T-cell (primary cell): ENCODE measurements at regions not wholly inside any gene's neighbourhood (a gene's known extent, or its start where the extent isn't known, plus 50 kb on each side); places are given as distances from the start of the nearest gene placed in this dataset.

Source experiments
- ATAC-seq, 4 experiments: fragments of 200-7000 bp in 3 of 4; fragments of 150-1000 bp in 1 of 4; cut with Tn5 transposase; replicated peaks in 1 of 4; 1 replicate in 3 of 4; 2 replicates in 1 of 4; pipeline ENCODE4 v1.10.0; 2021; ENCODE audit warnings: moderate library complexity in 3 of 4, mild to moderate bottlenecking in 2 of 4, moderate number of reproducible peaks in 1 of 4
- CTCF ChIA-PET, 2 donors: fragments of 300-600 bp; sonication (Branson Sonifier 250); formaldehyde crosslinking; loops; one replicate each; lab custom pipeline; 2022; ENCODE audit warnings: antibody characterized with exemption in 2 of 2; lab: Charles Lee
- POLR2A ChIA-PET, 2 donors: fragments of 300-600 bp; sonication (Branson Sonifier 250); formaldehyde crosslinking; loops; one replicate each; lab custom pipeline; 2022; ENCODE audit warnings: antibody characterized with exemption in 2 of 2; lab: Charles Lee
- DNase-seq, 35 experiments: peaks; one replicate each; pipeline versions ENCODE4 v3.0.0 to v3.0.0-alpha.2; 2013 to 2023
- H3K27ac ChIP-seq: one replicate; pipeline ENCODE4 v1.5.1; 2013; ENCODE audit warnings: low read length
- H3K27me3 ChIP-seq, 2 experiments: replicated peaks in 1 of 2; 1 replicate in 1 of 2; 2 replicates in 1 of 2; pipeline versions ENCODE4 v1.6.1 to v1.7.0; 2013; ENCODE audit warnings: low read length in 1 of 2, mixed read lengths in 1 of 2; ENCODE audit not compliant: control insufficient read depth in 2 of 2, insufficient read depth in 2 of 2; ENCODE audit errors: extremely low read depth in 1 of 2
- H3K36me3 ChIP-seq, 2 donors: 1 replicate in 1 of 2; 2 replicates in 1 of 2; pipeline versions ENCODE4 v1.6.1 to v1.7.0; 2013; ENCODE audit warnings: low read length in 1 of 2; ENCODE audit not compliant: control insufficient read depth in 2 of 2, insufficient read depth in 1 of 2; ENCODE audit errors: extremely low read depth in 1 of 2
- H3K4me1 ChIP-seq, 2 experiments: 1 replicate in 1 of 2; 2 replicates in 1 of 2; pipeline versions ENCODE4 v1.6.1 to v1.7.0; 2013; ENCODE audit warnings: low read length in 2 of 2, mixed read lengths in 1 of 2; ENCODE audit not compliant: insufficient read depth in 2 of 2, control insufficient read depth in 1 of 2; ENCODE audit errors: extremely low read depth in 1 of 2
- H3K4me3 ChIP-seq, 2 donors: 1 replicate in 1 of 2; 2 replicates in 1 of 2; pipeline versions ENCODE4 v1.5.1 to v1.7.0; 2013; ENCODE audit warnings: mild to moderate bottlenecking in 2 of 2, low read length in 1 of 2, moderate library complexity in 1 of 2; ENCODE audit not compliant: control insufficient read depth in 1 of 2; ENCODE audit errors: extremely low read depth in 1 of 2
- H3K9me3 ChIP-seq: 2 replicates; pipeline ENCODE4 v1.7.0; 2013
- H3K27ac Mint-ChIP-seq, 2 donors: one replicate each; pipeline ENCODE4 v1.8.0; 2020 to 2021; ENCODE audit warnings: mild to moderate bottlenecking in 2 of 2, mixed read lengths in 2 of 2
- H3K27me3 Mint-ChIP-seq, 2 donors: one replicate each; pipeline ENCODE4 v1.8.0; 2021 to 2022; ENCODE audit warnings: mixed read lengths in 2 of 2
- H3K36me3 Mint-ChIP-seq: one replicate; pipeline ENCODE4 v1.8.0; 2021; ENCODE audit warnings: mixed read lengths
- H3K4me1 Mint-ChIP-seq, 3 donors: one replicate each; pipeline ENCODE4 v1.8.0; 2020 to 2022; ENCODE audit warnings: mixed read lengths in 3 of 3, mild to moderate bottlenecking in 1 of 3
- H3K4me3 Mint-ChIP-seq, 3 donors: one replicate each; pipeline ENCODE4 v1.8.0; 2020 to 2022; ENCODE audit warnings: mild to moderate bottlenecking in 3 of 3, mixed read lengths in 3 of 3, moderate library complexity in 3 of 3
- H3K9me3 Mint-ChIP-seq, 3 donors: one replicate each; pipeline ENCODE4 v1.8.0; 2020 to 2022; ENCODE audit warnings: mixed read lengths in 3 of 3
- WGBS: methylation state at CpG from one replicate; pipeline ENCODE4 v1.1.5; 2013; ENCODE audit warnings: missing lambda C conversion rate; ENCODE audit not compliant: insufficient coverage; 5-methylcytosine and 5-hydroxymethylcytosine counted together

DNA sequence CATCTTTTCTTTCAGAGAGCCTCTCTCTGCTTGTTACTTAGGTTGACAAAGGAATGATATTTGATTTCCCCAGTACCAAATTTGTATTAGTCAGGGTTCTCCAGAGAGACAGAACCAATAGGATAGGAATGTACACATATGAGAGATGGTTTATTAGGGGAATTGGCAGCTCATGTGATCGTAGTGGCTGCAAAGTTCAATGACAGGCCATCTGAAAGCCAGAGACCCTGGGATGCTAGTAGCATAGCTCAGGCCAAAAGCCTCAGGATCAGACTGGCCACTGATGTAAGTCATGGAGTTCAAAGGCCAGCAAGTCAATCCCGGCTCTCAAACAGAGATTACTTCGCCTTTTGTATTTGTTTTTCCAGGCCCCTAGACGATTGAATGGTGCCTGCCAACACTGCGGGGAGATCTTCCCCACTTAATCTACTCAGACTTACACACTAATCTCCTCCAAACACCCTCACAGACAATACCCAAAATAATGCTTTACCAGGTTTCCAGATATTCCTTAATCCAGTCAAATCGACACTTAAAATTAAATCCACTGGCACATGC, 215.5 kb downstream of the ALDH8A1 start:
- POLR2A ChIA-PET = no interaction called here
- no peaks in the 10 kb centered on the region for H3K4me1 ChIP-seq
- no peaks in the 10 kb centered on the region for H3K36me3 ChIP-seq
- no peaks in the 10 kb centered on the region for H3K9me3 ChIP-seq
- DNase-seq (no peak), ATAC-seq (no peak)
- Mint-ChIP-seq H3K27me3 (peaks cover 0 to 3% of the 10 kb centered on the region in 2 donors), H3K27ac (no peak overlapping the region), H3K9me3 (no peaks in the 10 kb centered on the region), H3K4me3 (no peak overlapping the region), H3K4me1 (no peaks in the 10 kb centered on the region), H3K36me3 (no peaks in the 10 kb centered on the region)
- 89% methylated on average over 5 of the region's 6 CpGs for WGBS
- H3K27me3 ChIP-seq = peaks cover 0 to 3% of the 10 kb centered on the region in 2 experiments
- H3K27ac ChIP-seq = no peak overlapping the region
- no peak overlapping the region for H3K4me3 ChIP-seq
- CTCF ChIA-PET = no interaction called here

DNA sequence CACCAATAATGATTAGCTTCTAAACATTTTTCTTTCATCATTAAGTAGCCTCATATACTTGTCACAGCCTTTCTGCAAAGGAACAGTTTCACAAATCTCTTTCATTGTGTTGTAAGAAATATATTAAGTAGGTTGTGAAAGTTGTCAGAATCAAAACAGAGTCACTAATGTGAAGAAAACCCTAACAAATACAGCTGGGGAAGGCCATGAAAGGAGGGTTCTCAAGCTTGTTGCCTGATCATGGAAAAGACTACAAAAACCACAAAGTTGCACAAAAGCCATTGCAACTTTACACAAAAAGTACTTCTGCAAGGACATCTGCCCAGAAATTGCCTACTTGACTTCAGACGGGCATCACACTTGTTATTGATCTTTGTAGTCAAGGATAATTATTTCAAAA, 216.1 kb downstream of the ALDH8A1 start:
- H3K4me1 Mint-ChIP-seq = no peaks in the 10 kb centered on the region
- no peaks in the 10 kb centered on the region for H3K36me3 ChIP-seq
- no peak for ATAC-seq
- DNase-seq = no peak
- WGBS = no CpG with 5 or more reads among the region's 1 CpG
- H3K4me3 ChIP-seq = no peak overlapping the region
- H3K4me1 ChIP-seq = no peaks in the 10 kb centered on the region
- CTCF ChIA-PET = no interaction called here
- H3K27ac Mint-ChIP-seq = no peak overlapping the region
- H3K27ac ChIP-seq = no peak overlapping the region
- H3K27me3 ChIP-seq = peaks cover 0 to 3% of the 10 kb centered on the region in 2 experiments
- no peaks in the 10 kb centered on the region for H3K9me3 ChIP-seq
- H3K36me3 Mint-ChIP-seq = no peaks in the 10 kb centered on the region
- H3K27me3 Mint-ChIP-seq = peaks cover 0 to 3% of the 10 kb centered on the region in 2 donors
- no peak overlapping the region for H3K4me3 Mint-ChIP-seq
- no peaks in the 10 kb centered on the region for H3K9me3 Mint-ChIP-seq
- POLR2A ChIA-PET = no interaction called here

DNA sequence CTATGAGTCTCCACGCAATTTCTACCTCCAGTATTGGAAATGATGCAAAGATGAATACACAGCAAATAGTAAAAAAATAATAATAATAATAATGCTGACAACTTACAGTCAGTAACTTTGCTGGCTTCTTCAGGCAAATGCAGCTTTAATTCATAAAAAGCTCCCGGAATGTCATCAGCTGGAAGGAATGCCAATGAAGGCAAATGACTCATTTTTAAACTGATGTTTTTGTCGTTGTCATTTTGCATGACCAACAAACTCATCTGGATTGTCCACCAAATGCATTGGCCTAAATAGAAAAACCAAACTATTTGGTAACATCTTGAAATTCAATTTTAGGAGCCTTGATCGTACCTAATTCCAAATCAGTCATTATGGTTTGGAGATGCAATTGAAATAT, 217.1 kb downstream of the ALDH8A1 start:
- peaks cover 0 to 3% of the 10 kb centered on the region in 2 experiments for H3K27me3 ChIP-seq
- Mint-ChIP-seq H3K9me3 (no peaks in the 10 kb centered on the region), H3K27me3 (peaks cover under 1 to 3% of the 10 kb centered on the region in 2 donors), H3K4me1 (no peaks in the 10 kb centered on the region), H3K4me3 (no peak overlapping the region), H3K27ac (no peak overlapping the region), H3K36me3 (no peaks in the 10 kb centered on the region)
- ATAC-seq = no peak
- no peaks in the 10 kb centered on the region for H3K4me1 ChIP-seq
- no peaks in the 10 kb centered on the region for H3K36me3 ChIP-seq
- 92% methylated on average over 2 of the region's 4 CpGs for WGBS
- no peaks in the 10 kb centered on the region for H3K9me3 ChIP-seq
- H3K4me3 ChIP-seq = no peak overlapping the region
- CTCF ChIA-PET = no interaction called here
- H3K27ac ChIP-seq = no peak overlapping the region
- no peak for DNase-seq
- POLR2A ChIA-PET = no interaction called here

DNA sequence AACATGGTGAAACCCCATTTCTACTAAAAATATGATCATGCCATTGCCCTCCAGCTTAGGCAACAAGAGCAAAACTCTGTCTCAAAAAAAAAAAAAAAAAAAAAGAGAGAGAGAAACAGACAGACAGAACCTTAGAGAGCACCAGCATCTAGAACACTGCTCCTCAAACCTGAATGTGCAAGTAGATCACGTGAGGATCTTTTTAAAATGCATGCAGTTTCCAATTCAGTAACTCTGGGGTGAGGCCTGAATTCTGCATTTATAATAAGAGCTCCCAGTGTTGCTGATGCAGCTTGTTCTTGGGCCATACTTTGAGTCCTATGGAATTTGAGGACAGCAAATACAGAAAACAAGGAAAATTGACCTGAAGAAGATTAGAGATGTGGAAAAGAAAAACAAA, 218.3 kb downstream of the ALDH8A1 start:
- WGBS = no CpG with 5 or more reads among the region's 1 CpG
- Mint-ChIP-seq H3K27ac (no peak overlapping the region), H3K9me3 (no peaks in the 10 kb centered on the region), H3K4me1 (no peaks in the 10 kb centered on the region), H3K36me3 (no peaks in the 10 kb centered on the region), H3K4me3 (no peak overlapping the region), H3K27me3 (peaks cover 4 to 6% of the 10 kb centered on the region in 2 donors)
- H3K36me3 ChIP-seq = no peaks in the 10 kb centered on the region
- POLR2A ChIA-PET = no interaction called here
- ATAC-seq (no peak), DNase-seq (no peak)
- CTCF ChIA-PET = no interaction called here
- H3K9me3 ChIP-seq = no peaks in the 10 kb centered on the region
- no peak overlapping the region for H3K27ac ChIP-seq
- no peak overlapping the region for H3K4me3 ChIP-seq
- peaks cover 0 to 6% of the 10 kb centered on the region in 2 experiments for H3K27me3 ChIP-seq
- no peaks in the 10 kb centered on the region for H3K4me1 ChIP-seq

DNA sequence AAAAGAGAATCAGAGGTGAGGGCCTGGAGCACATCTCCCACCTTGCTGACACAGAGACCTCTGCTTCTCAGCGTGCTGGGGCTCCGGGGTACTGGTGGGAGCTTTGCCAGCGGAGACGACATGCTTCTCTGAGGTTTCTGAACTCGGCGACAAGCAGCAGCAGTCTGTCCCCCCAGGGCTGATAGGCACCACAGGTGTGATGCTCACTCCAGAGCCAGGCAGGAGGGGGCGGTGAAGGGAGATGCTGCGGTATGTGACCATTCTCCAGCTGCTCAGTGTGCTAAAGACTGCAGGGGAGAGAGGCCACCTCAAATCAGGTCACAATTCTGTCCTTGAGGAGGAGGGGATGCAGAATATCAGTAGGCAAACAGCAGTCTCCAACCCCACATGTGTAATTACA, 219.9 kb downstream of the ALDH8A1 start:
- Histone ChIP-seq H3K9me3 (no peaks in the 10 kb centered on the region), H3K27ac (no peak overlapping the region), H3K4me3 (no peak overlapping the region), H3K36me3 (no peaks in the 10 kb centered on the region), H3K27me3 (peaks cover 0 to 6% of the 10 kb centered on the region in 2 experiments), H3K4me1 (peaks cover 0 to 2% of the 10 kb centered on the region in 2 experiments)
- ATAC-seq (no peak), DNase-seq (no peak)
- Mint-ChIP-seq H3K27me3 (peaks cover 8 to 12% of the 10 kb centered on the region in 2 donors), H3K4me3 (no peak overlapping the region), H3K9me3 (no peaks in the 10 kb centered on the region), H3K36me3 (no peaks in the 10 kb centered on the region), H3K27ac (no peak overlapping the region), H3K4me1 (no peaks in the 10 kb centered on the region)
- POLR2A ChIA-PET = no interaction called here
- WGBS = 90% methylated on average over 6 of the region's 8 CpGs
- CTCF ChIA-PET = no interaction called here

DNA sequence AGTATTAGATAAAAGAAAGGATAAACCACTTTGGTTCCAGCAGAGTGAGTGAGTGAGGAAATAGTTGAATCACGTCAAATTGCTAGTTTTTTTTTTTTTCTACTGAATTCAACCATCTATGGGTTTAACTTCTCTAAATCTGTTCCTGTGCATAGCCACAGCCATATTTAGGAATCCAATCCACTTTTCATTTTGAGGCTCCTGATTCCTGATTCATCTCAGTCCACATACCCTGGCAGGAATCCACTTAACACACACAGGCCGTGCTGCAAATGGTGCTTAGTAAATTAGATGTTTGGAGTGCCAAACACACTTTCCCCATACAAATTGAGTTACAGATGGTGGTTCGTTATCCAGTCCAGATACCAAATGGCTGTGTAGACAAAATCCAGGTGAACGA, 220.3 kb downstream of the ALDH8A1 start:
- ChIA-PET POLR2A (no interaction called here), CTCF (no interaction called here)
- H3K4me3 Mint-ChIP-seq = no peak overlapping the region
- no peaks in the 10 kb centered on the region for H3K4me1 Mint-ChIP-seq
- no peak overlapping the region for H3K27ac ChIP-seq
- H3K9me3 Mint-ChIP-seq = no peaks in the 10 kb centered on the region
- ATAC-seq (no peak), DNase-seq (no peak)
- peaks cover 8 to 12% of the 10 kb centered on the region in 2 donors for H3K27me3 Mint-ChIP-seq
- H3K9me3 ChIP-seq = no peaks in the 10 kb centered on the region
- H3K27ac Mint-ChIP-seq = no peak overlapping the region
- H3K27me3 ChIP-seq = peaks cover 0 to 6% of the 10 kb centered on the region in 2 experiments
- no peaks in the 10 kb centered on the region for H3K36me3 Mint-ChIP-seq
- no CpG with 5 or more reads among the region's 4 CpGs for WGBS
- peaks cover 0 to 4% of the 10 kb centered on the region in 2 experiments for H3K4me1 ChIP-seq
- no peak overlapping the region for H3K4me3 ChIP-seq
- H3K36me3 ChIP-seq = no peaks in the 10 kb centered on the region

DNA sequence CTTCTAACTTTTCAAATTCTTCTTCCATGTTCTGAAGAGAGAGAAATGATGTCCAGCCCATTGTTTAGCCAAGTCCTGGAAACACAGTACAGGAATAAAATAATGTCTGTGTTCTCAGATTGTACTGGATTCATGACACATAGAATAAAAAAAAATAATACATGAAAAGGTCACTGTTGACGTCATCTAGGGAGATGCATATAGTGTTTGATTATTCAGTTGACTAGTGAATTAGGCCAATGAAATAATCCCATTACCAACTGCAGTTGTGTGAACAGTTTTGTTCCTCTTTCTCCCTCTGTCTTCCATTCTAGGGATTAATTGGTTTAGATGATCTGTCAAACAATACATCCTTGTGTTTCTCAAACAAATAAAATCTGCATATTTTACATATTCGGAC, 222.8 kb downstream of the ALDH8A1 start:
- Histone ChIP-seq H3K4me1 (peaks cover 0 to 6% of the 10 kb centered on the region in 2 experiments), H3K36me3 (no peaks in the 10 kb centered on the region), H3K27me3 (peaks cover 0 to 6% of the 10 kb centered on the region in 2 experiments), H3K9me3 (no peaks in the 10 kb centered on the region), H3K4me3 (no peak overlapping the region), H3K27ac (no peak overlapping the region)
- no peaks in the 10 kb centered on the region for H3K36me3 Mint-ChIP-seq
- no peaks in the 10 kb centered on the region for H3K9me3 Mint-ChIP-seq
- DNase-seq = no peak
- H3K27me3 Mint-ChIP-seq = peaks cover 8 to 12% of the 10 kb centered on the region in 2 donors
- WGBS = no CpG with 5 or more reads among the region's 2 CpGs
- POLR2A ChIA-PET = no interaction called here
- H3K4me3 Mint-ChIP-seq = no peak overlapping the region
- H3K4me1 Mint-ChIP-seq = no peaks in the 10 kb centered on the region
- no peak overlapping the region for H3K27ac Mint-ChIP-seq
- CTCF ChIA-PET = no interaction called here
- no peak for ATAC-seq
